Sigmoid colon (tissue), 6 donors: ENCODE measurements at regions not wholly inside any gene's neighbourhood (a gene's known extent, or its start where the extent isn't known, plus 50 kb on each side); places are given as distances from the start of the nearest gene placed in this dataset.

Experiments
- DNase-seq: peaks from one replicate; pipeline ENCODE4 v3.0.0-alpha.2; 2019
- H3K27ac ChIP-seq, 4 donors: fragments of 200-600 bp; sonication (generic); one replicate each; pipeline ENCODE4 v1.5.1; 2016 to 2019; ENCODE audit warnings: mild to moderate bottlenecking in 1 of 4
- H3K27me3 ChIP-seq, 3 donors: fragments of 200-600 bp; sonication (generic); one replicate each; pipeline ENCODE4 v1.5.1; 2019; ENCODE audit warnings: mild to moderate bottlenecking in 1 of 3
- H3K36me3 ChIP-seq, 4 donors: fragments of 200-600 bp; sonication (generic); one replicate each; pipeline ENCODE4 v1.5.1; 2016 to 2019
- H3K4me1 ChIP-seq, 4 donors: fragments of 200-600 bp; sonication (generic); one replicate each; pipeline ENCODE4 v1.5.1; 2017 to 2019
- H3K4me3 ChIP-seq, 4 donors: fragments of 200-600 bp; sonication (generic); one replicate each; pipeline ENCODE4 v1.5.1; 2017 to 2019; ENCODE audit warnings: mild to moderate bottlenecking in 2 of 4, moderate library complexity in 1 of 4
- H3K9me3 ChIP-seq, 4 donors: fragments of 200-600 bp in 3 of 4; sonication (generic) in 3 of 4; one replicate each; pipeline versions ENCODE4 v1.5.1 to v1.6.1; 2013 to 2019
- CTCF ChIP-seq, 4 experiments: fragments of 450-650 bp in 3 of 4; fragments of 200-600 bp in 1 of 4; IDR thresholded peaks; one replicate each; pipeline ENCODE4 v1.5.1; 2016 to 2019; ENCODE audit warnings: antibody characterized with exemption in 4 of 4, mild to moderate bottlenecking in 3 of 4, moderate library complexity in 2 of 4
- EP300 ChIP-seq, 4 donors: sonication (generic); formaldehyde crosslinking; IDR thresholded peaks; one replicate each; pipeline ENCODE4 v1.6.1; 2017; ENCODE audit warnings: antibody characterized with exemption in 4 of 4
- POLR2A ChIP-seq, 2 donors: fragments of 450-650 bp; IDR thresholded peaks; one replicate each; pipeline ENCODE4 v1.6.1; 2016; ENCODE audit warnings: antibody characterized with exemption in 2 of 2, mild to moderate bottlenecking in 2 of 2, moderate library complexity in 2 of 2
- POLR2AphosphoS5 ChIP-seq, 4 donors: sonication (generic); formaldehyde crosslinking; IDR thresholded peaks; one replicate each; pipeline ENCODE4 v1.6.1; 2017; ENCODE audit warnings: antibody characterized with exemption in 4 of 4
- WGBS, 2 donors: extraction: QIAGEN DNeasy Blood & Tissue Kit; methylation state at CpG; one replicate each; pipeline ENCODE4 v1.1.7; 2013; 5-methylcytosine and 5-hydroxymethylcytosine counted together
- intact Hi-C: fragments of 100-400 bp; cut with DNase I; formaldehyde crosslinking; loops from one replicate; pipeline ENCODE4 v1.15.1; 2023
- donor health status: healthy with polysubstance abuse.
- donor health status: healthy.

GRCh38 chr15:87582169-87582568, 674.4 kb downstream of the NTRK3 start:
- Histone ChIP-seq H3K4me3 (no peak overlapping the region), H3K9me3 (no peaks in the 10 kb centered on the region), H3K27me3 (no peaks in the 10 kb centered on the region), H3K4me1 (no peaks in the 10 kb centered on the region), H3K36me3 (no peaks in the 10 kb centered on the region), H3K27ac (no peak overlapping the region)
- DNase-seq = no peak
- TF ChIP-seq POLR2A (IDR thresholded peaks at IDR 0.05) (no peak), CTCF (IDR thresholded peaks at IDR 0.05) (no peak), EP300 (IDR thresholded peaks at IDR 0.05) (no peak), POLR2AphosphoS5 (IDR thresholded peaks at IDR 0.05) (no peak)
- 53 to 63% methylated on average over 3 of the region's 3 CpGs for WGBS, 2 donors
- intact Hi-C loops = no loop called here

GRCh38 chr15:87579537-87579936, 677.0 kb downstream of the NTRK3 start:
- TF ChIP-seq POLR2A (IDR thresholded peaks at IDR 0.05) (no peak), CTCF (IDR thresholded peaks at IDR 0.05) (no peak), EP300 (IDR thresholded peaks at IDR 0.05) (no peak), POLR2AphosphoS5 (IDR thresholded peaks at IDR 0.05) (no peak)
- DNase-seq = no peak
- Histone ChIP-seq H3K9me3 (no peaks in the 10 kb centered on the region), H3K36me3 (no peaks in the 10 kb centered on the region), H3K4me3 (no peak overlapping the region), H3K27me3 (no peaks in the 10 kb centered on the region), H3K27ac (no peak overlapping the region), H3K4me1 (no peaks in the 10 kb centered on the region)
- intact Hi-C loops = no loop called here
- WGBS, 2 donors = 80 to 84% methylated on average over 9 of the region's 9 CpGs

GRCh38 chr15:87578776-87579175, 677.8 kb downstream of the NTRK3 start:
- H3K27ac ChIP-seq = no peak overlapping the region
- no peaks in the 10 kb centered on the region for H3K27me3 ChIP-seq
- intact Hi-C loops = no loop called here
- 64 to 68% methylated on average over 4 of the region's 4 CpGs for WGBS, 2 donors
- H3K4me1 ChIP-seq = no peaks in the 10 kb centered on the region
- no peaks in the 10 kb centered on the region for H3K36me3 ChIP-seq
- no peaks in the 10 kb centered on the region for H3K9me3 ChIP-seq
- DNase-seq = no peak
- H3K4me3 ChIP-seq = no peak overlapping the region
- TF ChIP-seq POLR2A (IDR thresholded peaks at IDR 0.05) (no peak), CTCF (IDR thresholded peaks at IDR 0.05) (no peak), POLR2AphosphoS5 (IDR thresholded peaks at IDR 0.05) (no peak), EP300 (IDR thresholded peaks at IDR 0.05) (no peak)

- H3K4me1 ChIP-seq = no peaks in the 10 kb centered on the region
- no peaks in the 10 kb centered on the region for H3K27me3 ChIP-seq
- TF ChIP-seq POLR2AphosphoS5 (IDR thresholded peaks at IDR 0.05) (no peak), POLR2A (IDR thresholded peaks at IDR 0.05) (no peak), CTCF (IDR thresholded peaks at IDR 0.05) (no peak), EP300 (IDR thresholded peaks at IDR 0.05) (no peak)
- 52 to 71% methylated on average over 3 of the region's 3 CpGs for WGBS, 2 donors
- intact Hi-C loops = no loop called here
- H3K9me3 ChIP-seq = no peaks in the 10 kb centered on the region
- no peak for DNase-seq
- no peak overlapping the region for H3K4me3 ChIP-seq
- no peak overlapping the region for H3K27ac ChIP-seq
- H3K36me3 ChIP-seq = no peaks in the 10 kb centered on the region
Measured at GRCh38 chr15:87577336-87577735, 679.2 kb downstream of the NTRK3 start.

GRCh38 chr15:87576486-87577176, 679.9 kb downstream of the NTRK3 start:
- DNase-seq = no peak
- Histone ChIP-seq H3K27me3 (no peaks in the 10 kb centered on the region), H3K4me3 (no peak overlapping the region), H3K27ac (no peak overlapping the region), H3K36me3 (no peaks in the 10 kb centered on the region), H3K4me1 (no peaks in the 10 kb centered on the region), H3K9me3 (no peaks in the 10 kb centered on the region)
- TF ChIP-seq CTCF (IDR thresholded peaks at IDR 0.05) (no peak), POLR2A (IDR thresholded peaks at IDR 0.05) (no peak), EP300 (IDR thresholded peaks at IDR 0.05) (no peak), POLR2AphosphoS5 (IDR thresholded peaks at IDR 0.05) (no peak)
- 62 to 68% methylated on average over 3 of the region's 3 CpGs for WGBS, 2 donors
- intact Hi-C loops = no loop called here
